ENCODE measurements at regions not wholly inside any gene's neighbourhood (a gene's known extent, or its start where the extent isn't known, plus 50 kb on each side); places are given as distances from the start of the nearest gene placed in this dataset.
"Not testable (repeated sequence)": the region's sequence is repeated elsewhere in the genome, so short reads cannot be mapped to it uniquely, and the experiment has no call there.

GRCh38 chr10:9081961-9082360, 1027.5 kb downstream of the GATA3 start:
- no peak for FAIRE-seq

GRCh38 chr10:9091530-9092093, 1037.1 kb downstream of the GATA3 start:
- no peak for FAIRE-seq

GRCh38 chr10:9096288-9096687, 1041.8 kb downstream of the GATA3 start:
- FAIRE-seq = no peak

GRCh38 chr10:9097206-9097990, 1042.9 kb downstream of the GATA3 start:
- FAIRE-seq = no peak

DNA sequence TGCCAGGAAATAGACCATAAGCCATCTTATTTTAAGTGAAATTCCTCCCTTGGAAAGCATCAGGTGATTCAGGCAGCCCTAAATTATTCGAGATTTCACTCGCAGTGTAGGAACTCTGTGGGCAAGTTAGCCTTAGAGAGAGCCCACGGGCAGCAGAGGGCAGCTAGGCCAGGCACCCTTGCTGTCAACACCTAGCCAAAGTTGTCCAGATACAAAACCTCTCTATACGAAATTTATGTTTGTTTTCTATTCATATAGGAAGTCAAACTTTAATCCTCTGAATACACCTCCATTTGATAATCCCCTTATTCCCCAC, 1043.5 kb downstream of the GATA3 start:
- no peak for FAIRE-seq

DNA sequence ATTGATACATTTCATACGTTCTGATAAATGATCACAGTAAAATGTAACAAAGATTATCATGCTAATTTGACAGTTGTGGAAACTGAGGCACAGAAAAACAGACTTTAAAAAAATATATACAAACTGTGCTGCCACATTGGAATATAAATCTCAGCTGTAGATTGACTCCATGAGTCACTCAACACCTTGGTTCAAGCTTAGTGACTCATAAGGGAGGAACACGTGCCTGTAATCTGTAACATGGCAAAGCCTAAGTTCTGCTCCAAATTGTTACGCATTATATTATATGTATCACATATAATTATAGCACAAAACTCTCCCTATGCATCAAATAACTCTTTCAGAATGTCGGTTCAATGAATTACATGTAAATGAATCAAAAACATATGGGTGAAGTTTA, 1047.5 kb downstream of the GATA3 start:
- no peak for FAIRE-seq

- FAIRE-seq = no peak
Observed at GRCh38 chr10:9103301-9103700, 1048.8 kb downstream of the GATA3 start.

- no peak for FAIRE-seq
Observed at GRCh38 chr10:9111976-9112375, 1057.5 kb downstream of the GATA3 start.

- no peak for FAIRE-seq
Observed at GRCh38 chr10:9126728-9127127, 1072.2 kb downstream of the GATA3 start.

GRCh38 chr10:9137368-9137767, 1082.9 kb downstream of the GATA3 start:
- no peak for FAIRE-seq

DNA sequence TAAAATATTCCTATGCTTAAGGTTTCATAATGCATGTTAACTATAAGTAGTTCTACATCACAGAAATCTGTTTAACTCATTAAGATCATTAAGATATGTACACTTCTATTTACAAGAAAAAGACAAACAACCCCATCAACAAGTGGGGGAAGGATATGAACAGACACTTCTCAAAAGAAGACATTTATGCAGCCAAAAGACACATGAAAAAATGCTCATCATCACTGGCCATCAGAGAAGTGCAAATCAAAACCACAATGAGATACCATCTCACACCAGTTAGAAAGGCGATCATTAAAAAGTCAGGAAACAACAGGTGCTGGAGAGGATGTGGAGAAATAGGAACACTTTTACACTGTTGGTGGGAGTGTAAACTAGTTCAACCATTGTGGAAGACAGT, 1084.3 kb downstream of the GATA3 start:
- FAIRE-seq = not testable (repeated sequence)

- FAIRE-seq = no peak
Observed at GRCh38 chr10:9140373-9140772, 1085.9 kb downstream of the GATA3 start.

- FAIRE-seq = no peak
Observed at GRCh38 chr10:9147475-9147874, 1093.0 kb downstream of the GATA3 start.

- no peak for FAIRE-seq
Observed at GRCh38 chr10:9149134-9149533, 1094.6 kb downstream of the GATA3 start.

GRCh38 chr10:9153057-9153456, 1098.6 kb downstream of the GATA3 start:
- FAIRE-seq = not testable (repeated sequence)

DNA sequence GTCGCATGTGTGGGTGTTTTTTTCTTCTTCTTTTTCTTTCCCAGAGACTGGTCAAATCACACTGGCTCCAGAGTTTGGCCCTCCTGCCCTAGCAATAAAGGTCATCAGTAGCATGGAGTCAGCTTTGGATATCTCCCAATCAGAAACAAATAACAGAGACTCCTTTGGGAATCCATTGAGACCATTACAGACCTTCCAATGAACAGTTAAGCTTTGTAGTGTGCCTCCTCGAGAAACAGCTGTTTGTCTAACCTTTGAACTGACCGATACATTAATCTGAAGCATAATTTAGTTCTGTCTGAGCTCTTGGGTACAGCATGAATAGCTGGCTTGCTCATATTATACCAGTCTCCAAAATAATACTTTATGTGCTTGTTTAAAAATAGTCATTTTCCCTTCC, 1103.2 kb downstream of the GATA3 start:
- FAIRE-seq = no peak

DNA sequence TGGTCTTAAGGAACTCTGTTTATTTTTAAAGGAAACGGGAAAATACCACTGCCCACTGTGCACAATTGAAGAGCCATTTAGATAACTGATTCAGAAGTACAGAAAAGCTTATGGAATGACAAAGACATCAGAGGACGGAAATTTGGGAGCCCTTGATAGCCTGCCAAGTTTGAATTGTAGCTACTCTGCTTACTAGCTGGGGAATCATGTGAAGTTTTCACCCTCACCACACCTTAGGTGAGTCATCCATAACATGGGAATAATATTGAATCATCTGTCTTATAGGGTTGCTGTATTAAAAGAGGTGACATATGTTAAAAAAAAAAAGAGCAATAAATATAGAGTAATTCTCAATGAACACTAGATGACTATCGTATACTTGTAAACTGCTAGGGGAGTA, 1104.2 kb downstream of the GATA3 start:
- no peak for FAIRE-seq

DNA sequence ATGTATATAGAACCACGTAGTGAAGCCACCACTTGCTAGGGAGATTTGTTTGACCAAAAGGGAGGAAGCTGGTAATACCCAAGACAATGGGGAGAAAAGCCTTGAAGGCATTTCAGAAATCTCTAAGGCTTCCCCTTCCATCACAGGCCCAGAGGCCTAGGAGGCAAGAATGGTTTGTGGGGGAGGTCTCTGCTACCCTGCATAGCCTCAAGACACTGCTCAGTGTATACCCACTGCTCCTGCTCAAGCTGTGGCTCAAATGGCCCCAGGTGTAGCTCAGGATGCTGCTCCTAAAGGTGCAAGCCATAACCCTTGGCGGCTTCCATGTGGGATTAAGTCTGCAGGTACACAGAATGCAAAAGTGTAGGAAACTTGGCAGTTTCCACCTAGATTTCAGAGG, 1105.8 kb downstream of the GATA3 start:
- FAIRE-seq = no peak

DNA sequence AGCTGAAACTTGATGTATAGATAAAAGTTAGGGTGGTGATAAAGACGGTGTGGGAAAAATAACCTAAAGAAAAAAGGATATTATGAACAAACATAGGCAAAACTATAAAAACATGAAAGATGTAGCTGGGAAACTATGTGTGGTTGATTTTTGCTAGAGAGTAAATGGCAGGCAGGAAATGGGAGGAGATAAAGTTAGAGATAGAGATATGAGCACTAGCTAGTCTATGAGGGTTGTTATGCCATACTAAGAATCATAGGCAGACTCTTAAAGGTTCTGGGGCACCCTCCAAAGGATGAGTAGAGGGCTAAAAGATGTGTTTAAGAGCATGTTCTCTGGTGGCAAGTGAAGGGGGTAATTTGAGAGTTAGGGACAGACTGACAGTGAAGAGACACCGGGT, 1109.2 kb downstream of the GATA3 start:
- no peak for FAIRE-seq

GRCh38 chr10:9166770-9167169, 1112.3 kb downstream of the GATA3 start:
- FAIRE-seq = no peak

DNA sequence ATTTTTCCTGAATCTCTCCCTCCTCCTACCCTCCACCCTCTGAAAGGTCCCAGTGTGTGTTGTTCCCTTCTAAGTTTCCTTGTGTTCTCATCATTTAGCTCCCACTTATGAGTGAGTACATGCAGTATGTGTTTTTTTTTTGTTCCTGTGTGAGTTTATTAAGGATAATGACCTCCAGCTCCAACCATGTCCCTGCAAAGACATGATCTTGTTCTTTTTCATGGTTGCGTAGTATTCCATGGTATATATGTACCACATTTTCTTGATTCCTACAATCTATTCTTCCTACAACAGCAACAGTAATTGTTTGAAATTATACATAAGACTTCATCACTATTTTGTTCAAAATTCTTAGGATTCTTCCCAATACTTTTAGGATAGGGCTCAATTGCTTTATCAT, 1117.8 kb downstream of the GATA3 start:
- FAIRE-seq = no peak

GRCh38 chr10:9175200-9175599, 1120.7 kb downstream of the GATA3 start:
- FAIRE-seq = no peak

DNA sequence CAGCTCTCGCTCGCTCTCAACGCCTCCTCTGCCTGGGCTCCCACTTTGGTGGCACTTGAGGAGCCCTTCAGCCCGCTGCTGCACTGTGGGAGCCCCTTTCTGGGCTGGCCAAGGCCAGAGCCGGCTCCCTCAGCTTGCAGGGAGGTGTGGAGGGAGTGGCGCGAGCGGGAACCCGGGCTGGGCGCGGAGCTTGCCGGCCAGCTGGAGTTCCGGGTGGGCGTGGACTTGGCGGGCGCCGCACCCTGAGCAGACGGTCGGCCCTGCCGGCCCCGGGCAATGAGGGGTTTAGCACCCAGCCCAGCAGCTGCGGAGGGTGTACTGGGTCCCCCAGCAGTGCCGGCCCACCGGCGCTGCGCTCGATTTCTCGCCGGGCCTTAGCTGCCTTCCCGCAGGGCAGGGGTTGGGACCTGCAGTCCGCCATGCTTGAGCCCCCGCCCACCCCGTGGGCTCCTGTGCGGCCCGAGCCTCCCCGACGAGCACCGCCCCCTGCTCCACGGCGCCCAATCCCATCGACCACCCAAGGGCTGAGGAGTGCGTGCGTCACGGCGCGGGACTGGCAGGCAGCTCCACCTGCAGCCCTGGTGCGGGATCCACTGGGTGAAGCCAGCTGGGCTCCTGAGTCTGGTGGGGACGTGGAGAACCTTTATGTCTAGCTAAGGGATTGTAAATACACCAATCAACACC, 1128.9 kb downstream of the GATA3 start:
- FAIRE-seq = not testable (repeated sequence)

DNA sequence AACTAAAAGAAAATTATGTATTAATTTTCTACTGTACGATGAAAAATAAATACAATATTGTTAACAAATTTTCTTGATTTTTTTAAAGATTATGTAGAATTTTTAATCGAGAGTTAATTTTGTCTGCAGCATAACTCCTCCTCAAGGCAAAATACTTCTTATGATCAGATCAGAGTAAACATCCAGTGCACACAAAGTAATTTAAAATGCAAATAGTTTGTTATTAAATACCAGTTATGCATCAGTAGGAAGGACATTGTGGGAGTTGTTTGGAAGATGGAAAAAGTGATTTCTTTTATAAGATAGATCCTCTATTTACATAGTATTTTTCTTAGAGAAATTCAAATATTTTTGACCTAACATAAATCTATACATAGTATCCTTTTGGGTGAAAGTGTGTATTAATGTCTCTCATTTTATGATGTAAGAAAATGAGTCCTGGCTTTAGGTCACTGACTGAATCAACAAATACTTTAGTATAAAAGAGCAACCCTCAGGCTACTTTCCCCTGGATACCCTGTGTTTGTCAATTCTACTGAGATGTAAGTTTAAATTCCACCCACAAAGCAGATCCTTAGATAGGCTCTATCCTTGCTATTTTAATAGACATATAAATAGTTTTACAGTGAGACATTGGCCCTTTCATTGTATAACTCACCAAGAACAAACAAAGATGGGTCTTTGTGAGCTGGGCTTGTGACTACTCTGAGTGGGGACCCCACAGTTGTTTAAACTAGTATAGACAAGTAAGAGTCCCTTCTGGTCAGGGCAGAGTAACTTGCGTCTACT, 1133.7 kb downstream of the GATA3 start:
- no peak for FAIRE-seq

All from G401.6 (cell line).